OCI-LY3 (cell line): ENCODE measurements at regions not wholly inside any gene's neighbourhood (a gene's known extent, or its start where the extent isn't known, plus 50 kb on each side); places are given as distances from the start of the nearest gene placed in this dataset.

Experiments used
- H2AFZ ChIP-seq: fragments of 200-600, 300-600 bp; shearing (Covaris generic); 2 replicates; pipeline ENCODE4 v1.6.0; 2014; ENCODE audit warnings: antibody characterized with exemption, low read depth, low read length
- H3K27ac ChIP-seq: fragments of 200-600, 300-600 bp; sonication (generic); 2 replicates; pipeline ENCODE4 v1.5.1; 2014; ENCODE audit warnings: mild to moderate bottlenecking, low read length, moderate library complexity, mixed read lengths
- H3K27me3 ChIP-seq: fragments of 200-600, 300-600 bp; sonication (generic); 2 replicates; pipeline ENCODE4 v1.6.1; 2014; ENCODE audit warnings: low read depth, low read length, mixed read lengths
- H3K36me3 ChIP-seq: fragments of 200-600, 300-600 bp; sonication (generic); replicated peaks from 2 replicates; pipeline ENCODE3; 2014; ENCODE audit warnings: low read depth, low read length, mixed read lengths
- H3K4me1 ChIP-seq: fragments of 300-600, 200-600 bp; sonication (generic); 2 replicates; pipeline ENCODE4 v1.6.1; 2014; ENCODE audit warnings: low read length, mixed read lengths
- H3K4me2 ChIP-seq: fragments of 200-600, 300-600 bp; sonication (generic); 2 replicates; pipeline ENCODE4 v1.6.1; 2014; ENCODE audit warnings: low read length, mixed read lengths
- H3K4me3 ChIP-seq: fragments of 300-600, 200-600 bp; sonication (generic); 2 replicates; pipeline ENCODE4 v1.5.1; 2014; ENCODE audit warnings: antibody characterized with exemption, mild to moderate bottlenecking, low read length, moderate library complexity
- H3K79me2 ChIP-seq: fragments of 300-600, 200-600 bp; shearing (Covaris generic); 2 replicates; pipeline ENCODE4 v1.6.1; 2014; ENCODE audit warnings: mild to moderate bottlenecking, low read length, mixed read lengths
- H3K9ac ChIP-seq: fragments of 300-600, 200-600 bp; shearing (Covaris generic); 2 replicates; pipeline ENCODE4 v1.6.0; 2014; ENCODE audit warnings: mild to moderate bottlenecking, low read length, moderate library complexity
- H3K9me3 ChIP-seq: fragments of 200-600, 300-600 bp; shearing (Covaris generic); 2 replicates; pipeline ENCODE4 v1.6.1; 2014; ENCODE audit warnings: low read length, mixed read lengths; ENCODE audit not compliant: insufficient read depth
- H4K20me1 ChIP-seq: fragments of 200-600, 300-600 bp; sonication (generic); 2 replicates; pipeline ENCODE4 v1.6.1; 2016; ENCODE audit warnings: low read length, mixed read lengths; ENCODE audit not compliant: insufficient read depth
- CTCF ChIP-seq: fragments of 200-600, 300-600 bp; sonication (generic); IDR thresholded peaks from 2 replicates; pipeline ENCODE4 v1.5.1; 2014; ENCODE audit warnings: antibody characterized with exemption, low read length, low read depth
- EZH2phosphoT487 ChIP-seq: fragments of 200-600 bp; shearing (Covaris generic); IDR thresholded peaks from 2 replicates; pipeline ENCODE4 v1.6.1; 2018; ENCODE audit warnings: antibody characterized with exemption, mixed run types, low read depth

- Histone ChIP-seq H3K36me3 (no peaks in the 10 kb centered on the region), H3K79me2 (no peaks in the 10 kb centered on the region), H3K9me3 (no peaks in the 10 kb centered on the region), H3K9ac (no peak overlapping the region), H3K27ac (no peak overlapping the region), H3K4me1 (no peaks in the 10 kb centered on the region), H3K27me3 (0 out of 2 replicates have a peak, but pooled peaks cover 2% of the 10 kb centered on the region), H2AFZ (no peak overlapping the region), H3K4me2 (no peak overlapping the region), H3K4me3 (no peak overlapping the region), H4K20me1 (no peaks in the 10 kb centered on the region)
- TF ChIP-seq CTCF = no peak
These were observed 494.6 kb downstream of the ENC1 start for GRCh38 chr5:74145951-74146350.

GRCh38 chr5:74143721-74144330, 496.7 kb downstream of the ENC1 start:
- no peak for TF ChIP-seq CTCF
- TF ChIP-seq EZH2phosphoT487 = no peak
- H3K36me3 ChIP-seq = no peaks in the 10 kb centered on the region
- no peaks in the 10 kb centered on the region for H3K79me2 ChIP-seq
- 0 out of 2 replicates have a peak, but pooled peaks cover 2% of the 10 kb centered on the region for H3K27me3 ChIP-seq
- no peaks in the 10 kb centered on the region for H3K9me3 ChIP-seq
- no peaks in the 10 kb centered on the region for H4K20me1 ChIP-seq
- no peak overlapping the region for H3K27ac ChIP-seq
- no peak overlapping the region for H3K4me3 ChIP-seq
- no peak overlapping the region for H2AFZ ChIP-seq
- H3K9ac ChIP-seq = no peak overlapping the region
- no peak overlapping the region for H3K4me2 ChIP-seq
- H3K4me1 ChIP-seq = no peaks in the 10 kb centered on the region

DNA sequence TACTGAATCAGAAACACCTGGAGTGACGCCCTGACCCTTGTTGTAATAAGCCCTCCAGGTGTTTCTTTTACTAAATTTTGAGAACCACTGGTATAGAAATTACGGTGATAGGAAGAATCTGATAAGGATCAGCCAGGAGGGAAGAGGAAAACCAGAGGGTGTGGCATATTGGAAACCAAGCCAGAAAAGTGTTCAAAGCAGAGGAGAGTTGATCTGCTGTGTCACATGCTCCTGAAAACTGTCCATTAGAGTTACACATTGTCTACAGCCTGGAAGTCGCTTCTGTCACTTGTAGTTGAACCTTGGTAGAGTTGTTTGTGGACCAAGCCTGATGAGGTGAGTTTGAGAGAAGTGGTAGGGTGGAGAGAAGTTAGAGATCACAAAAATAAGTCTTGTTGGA, 497.4 kb downstream of the ENC1 start:
- H3K36me3 ChIP-seq = no peaks in the 10 kb centered on the region
- H3K4me3 ChIP-seq = no peak overlapping the region
- peaks cover 5% of the 10 kb centered on the region; the same call in 1 of the 2 replicates for H3K27me3 ChIP-seq
- no peaks in the 10 kb centered on the region for H3K9me3 ChIP-seq
- H2AFZ ChIP-seq = no peak overlapping the region
- H3K79me2 ChIP-seq = no peaks in the 10 kb centered on the region
- H4K20me1 ChIP-seq = no peaks in the 10 kb centered on the region
- TF ChIP-seq EZH2phosphoT487 = no peak
- no peak for TF ChIP-seq CTCF
- no peaks in the 10 kb centered on the region for H3K4me1 ChIP-seq
- no peak overlapping the region for H3K4me2 ChIP-seq
- no peak overlapping the region for H3K9ac ChIP-seq
- no peak overlapping the region for H3K27ac ChIP-seq

- Histone ChIP-seq H3K9ac (no peak overlapping the region), H3K9me3 (no peaks in the 10 kb centered on the region), H4K20me1 (no peaks in the 10 kb centered on the region), H2AFZ (no peak overlapping the region), H3K4me2 (no peak overlapping the region), H3K27ac (no peak overlapping the region), H3K79me2 (no peaks in the 10 kb centered on the region), H3K4me1 (no peaks in the 10 kb centered on the region), H3K27me3 (peaks cover 14% of the 10 kb centered on the region; the same call in 1 of the 2 replicates), H3K36me3 (no peaks in the 10 kb centered on the region), H3K4me3 (no peak overlapping the region)
- TF ChIP-seq CTCF = no peak
- TF ChIP-seq EZH2phosphoT487 = no peak
These were observed 499.5 kb downstream of the ENC1 start for GRCh38 chr5:74141053-74141452.
